ENCODE measurements at regions not wholly inside any gene's neighbourhood (a gene's known extent, or its start where the extent isn't known, plus 50 kb on each side); places are given as distances from the start of the nearest gene placed in this dataset.

GRCh38 chr3:150293401-150294001 is 114.6 kb upstream of the TSC22D2 start:
- Histone ChIP-seq H3K56ac (replicated peaks; ENCODE audit: insufficient read length, low read depth, low read length) (no peak overlapping the region), H4K91ac (replicated peaks; ENCODE audit: insufficient read length, low read length) (peak overlapping the region; percentile 62), H3K18ac (ENCODE audit: extremely low read depth, low read length) (no peak overlapping the region), H3K9me3 (ENCODE audit: insufficient read depth in 2 of 2, low read depth in 1 of 2, low read length in 1 of 2) (no peaks in the 10 kb centered on the region), H3K4me3 (ENCODE audit: extremely low read depth in 1 of 4, insufficient read depth in 2 of 4, low read depth in 3 of 4, low read length in 4 of 4) (no peak overlapping the region), H3K27ac (ENCODE audit: low read depth, low read length) (no peak overlapping the region), H2BK5ac (ENCODE audit: low read depth, low read length) (no peak overlapping the region), H3K4me1 (replicated peaks in 1 of 4; ENCODE audit: control insufficient read depth in 3 of 4, insufficient read depth in 4 of 4, low read length in 3 of 4) (peaks cover 0 to 5% (median 3%) of the 10 kb centered on the region in 4 experiments; a peak in 3 of 7 replicates), H3K79me2 (ENCODE audit: control insufficient read depth in 1 of 2, insufficient read depth in 2 of 2, low read length in 2 of 2) (no peaks in the 10 kb centered on the region), H3K23me2 (ENCODE audit: low read depth, low read length) (no peaks in the 10 kb centered on the region), H4K20me1 (replicated peaks in 1 of 2; ENCODE audit: control insufficient read depth in 1 of 2, insufficient read depth in 2 of 2, low read length in 2 of 2) (no peaks in the 10 kb centered on the region), H4K8ac (ENCODE audit: extremely low read depth, insufficient read depth, low read length) (no peak overlapping the region), H2AK5ac (ENCODE audit: low read depth, low read length) (no peak overlapping the region), H2BK120ac (replicated peaks; ENCODE audit: low read depth, low read length) (no peak overlapping the region), H3K14ac (ENCODE audit: insufficient read length) (no peak overlapping the region), H3K79me1 (ENCODE audit: low read depth, low read length) (no peaks in the 10 kb centered on the region), H2BK12ac (ENCODE audit: low read depth, low read length) (no peak overlapping the region), H3K36me3 (ENCODE audit: control insufficient read depth in 2 of 4, insufficient read depth in 4 of 4, low read length in 3 of 4) (no peaks in the 10 kb centered on the region), H3K4me2 (ENCODE audit: insufficient read depth in 1 of 2, low read depth in 2 of 2, low read length in 2 of 2) (no peak overlapping the region), H3K27me3 (replicated peaks in 1 of 4; ENCODE audit: control insufficient read depth in 3 of 4, extremely low read depth in 1 of 4, insufficient read depth in 3 of 4, low read length in 3 of 4) (no peaks in the 10 kb centered on the region), H3K9ac (replicated peaks in 1 of 4; ENCODE audit: extremely low read depth in 1 of 4, low read depth in 3 of 4, low read length in 3 of 4) (no peak overlapping the region), H4K5ac (ENCODE audit: insufficient read length, low read depth, low read length) (no peak overlapping the region), H3K23ac (ENCODE audit: insufficient read length) (no peak overlapping the region), H2AFZ (ENCODE audit: low read length) (no peak overlapping the region), H3K4ac (replicated peaks; ENCODE audit: insufficient read length, low read depth, low read length) (no peak overlapping the region), H2BK15ac (ENCODE audit: low read length) (no peak overlapping the region), H2BK20ac (ENCODE audit: low read length) (no peak overlapping the region)
- no peak for DNase-seq (ENCODE audit: low read depth in 1 of 2, low spot score in 2 of 2)
- ChIA-PET CTCF (ENCODE audit: partially characterized antibody) (interaction anchor here (0.5 to 3.6 kb wide), 9 partner anchors 8 to 141 kb away, joined by 3 to 26 read pairs (median 4); no protein-coding TSS in a partner anchor), POLR2A (ENCODE audit: partially characterized antibody) (interaction anchor here (1.2 to 1.4 kb wide), 3 partner anchors 9 to 39 kb away, joined by 3 to 4 read pairs (median 4); no protein-coding TSS in a partner anchor)
- FAIRE-seq: no peak
- 97% methylated on average over 7 of the region's 7 CpGs; no CpG with 5 or more reads in 1 of the 2 experiments for WGBS, 2 experiments (ENCODE audit: extremely low coverage in 1 of 2, insufficient coverage in 1 of 2, insufficient read length in 1 of 2, insufficient replicate concordance in 2 of 2, low coverage in 1 of 2, low lambda C conversion rate in 2 of 2, missing lambda C conversion rate in 1 of 2)
- TF ChIP-seq RFX5 (IDR thresholded peaks at IDR 0.05; ENCODE audit: borderline replicate concordance, low read depth, low read length) (no peak), PHF8 (conservative IDR thresholded peaks at IDR 0.05; ENCODE audit: low read depth, low read length) (no peak), EZH2 (IDR thresholded peaks at IDR 0.05; ENCODE audit: low read depth, low read length, severe bottlenecking) (no peak), RNF2 (IDR thresholded peaks at IDR 0.05; ENCODE audit: borderline replicate concordance, low read depth, low read length, missing control alignments, poor library complexity, severe bottlenecking) (no peak), TAF1 (IDR thresholded peaks at IDR 0.05; ENCODE audit: low read depth, low read length) (no peak), ASH2L (IDR thresholded peaks at IDR 0.05; ENCODE audit: low read length) (no peak), GTF2F1 (IDR thresholded peaks at IDR 0.05; ENCODE audit: borderline replicate concordance, low read depth, low read length) (no peak), CEBPB (IDR thresholded peaks at IDR 0.05; ENCODE audit: low read depth, low read length) (no peak), SIRT6 (IDR thresholded peaks at IDR 0.05; ENCODE audit: low read length) (no peak), CBX8 (IDR thresholded peaks at IDR 0.05; ENCODE audit: borderline replicate concordance, low read depth, low read length) (no peak), EGR1 (IDR thresholded peaks at IDR 0.05; ENCODE audit: borderline replicate concordance, low read depth, low read length) (no peak), HDAC6 (IDR thresholded peaks at IDR 0.05; ENCODE audit: low read depth, low read length) (no peak)
